Right atrium auricular region (tissue), 2 donors: ENCODE measurements at regions not wholly inside any gene's neighbourhood (a gene's known extent, or its start where the extent isn't known, plus 50 kb on each side); places are given as distances from the start of the nearest gene placed in this dataset.

ENCODE experiments used
- DNase-seq: peaks from one replicate; pipeline ENCODE4 v3.0.0-alpha.2; 2019; ENCODE audit warnings: low spot score
- H3K27ac ChIP-seq, 2 donors: fragments of 200-600 bp; sonication (generic); 1 replicate in 1 of 2; 2 replicates in 1 of 2; pipeline ENCODE4 v1.5.1; 2016 to 2019
- H3K27me3 ChIP-seq, 2 donors: fragments of 200-600 bp; sonication (generic); one replicate each; pipeline versions ENCODE4 v1.5.1 to v1.6.0; 2017 to 2019
- H3K36me3 ChIP-seq: fragments of 200-600 bp; sonication (generic); one replicate; pipeline ENCODE4 v1.5.1; 2016
- H3K4me1 ChIP-seq, 2 donors: fragments of 200-600 bp; sonication (generic); one replicate each; pipeline versions ENCODE4 v1.5.1 to v1.6.0; 2017 to 2019
- H3K4me3 ChIP-seq, 2 donors: fragments of 200-600 bp; sonication (generic); 1 replicate in 1 of 2; 2 replicates in 1 of 2; pipeline ENCODE4 v1.5.1; 2017 to 2019; ENCODE audit warnings: mild to moderate bottlenecking in 1 of 2, moderate library complexity in 1 of 2
- H3K9me3 ChIP-seq, 2 donors: fragments of 200-600 bp; sonication (generic); one replicate each; pipeline ENCODE4 v1.5.1; 2019
- CTCF ChIP-seq, 2 donors: fragments of 200-600 bp; sonication (generic); IDR thresholded peaks; one replicate each; pipeline ENCODE4 v1.5.1; 2019; ENCODE audit warnings: antibody characterized with exemption in 2 of 2

- TF ChIP-seq CTCF (IDR thresholded peaks at IDR 0.05): no peak
- no peaks in the 10 kb centered on the region for H3K9me3 ChIP-seq
- no peak for DNase-seq
- no peak overlapping the region for H3K27ac ChIP-seq
- no peaks in the 10 kb centered on the region for H3K36me3 ChIP-seq
- peaks cover 0 to 22% of the 10 kb centered on the region in 2 donors for H3K4me1 ChIP-seq
- no peak overlapping the region for H3K4me3 ChIP-seq
- H3K27me3 ChIP-seq: no peaks in the 10 kb centered on the region
Measured at GRCh38 chr13:31913459-31913858, 118.1 kb upstream of the FRY start.

- DNase-seq: no peak
- Histone ChIP-seq H3K9me3 (no peaks in the 10 kb centered on the region), H3K36me3 (no peaks in the 10 kb centered on the region), H3K4me1 (peaks cover 0 to 12% of the 10 kb centered on the region in 2 donors), H3K27me3 (no peaks in the 10 kb centered on the region), H3K27ac (no peak overlapping the region), H3K4me3 (no peak overlapping the region)
- no peak for TF ChIP-seq CTCF (IDR thresholded peaks at IDR 0.05)
Measured at GRCh38 chr13:31914843-31915242, 116.7 kb upstream of the FRY start.

- Histone ChIP-seq H3K4me3 (no peak overlapping the region), H3K4me1 (peaks cover 0 to 10% of the 10 kb centered on the region in 2 donors), H3K9me3 (no peaks in the 10 kb centered on the region), H3K36me3 (no peaks in the 10 kb centered on the region), H3K27ac (no peak overlapping the region), H3K27me3 (no peaks in the 10 kb centered on the region)
- DNase-seq: no peak
- no peak for TF ChIP-seq CTCF (IDR thresholded peaks at IDR 0.05)
Measured at GRCh38 chr13:31918707-31919106, 112.9 kb upstream of the FRY start.

- Histone ChIP-seq H3K27me3 (no peaks in the 10 kb centered on the region), H3K9me3 (no peaks in the 10 kb centered on the region), H3K36me3 (no peaks in the 10 kb centered on the region), H3K27ac (no peak overlapping the region), H3K4me3 (no peak overlapping the region), H3K4me1 (peaks cover 0 to 10% of the 10 kb centered on the region in 2 donors)
- no peak for DNase-seq
- TF ChIP-seq CTCF (IDR thresholded peaks at IDR 0.05): no peak
Measured at GRCh38 chr13:31919241-31919640, 112.3 kb upstream of the FRY start.

- no peaks in the 10 kb centered on the region for H3K36me3 ChIP-seq
- no peaks in the 10 kb centered on the region for H3K9me3 ChIP-seq
- peak overlapping the region in 1 of 2 donors; percentile 9 for H3K27ac ChIP-seq
- no peak for DNase-seq
- no peak overlapping the region for H3K4me3 ChIP-seq
- H3K27me3 ChIP-seq: no peaks in the 10 kb centered on the region
- TF ChIP-seq CTCF (IDR thresholded peaks at IDR 0.05): no peak
- peaks cover 0 to 16% of the 10 kb centered on the region in 2 donors for H3K4me1 ChIP-seq
Measured at GRCh38 chr13:31919971-31920726, 111.4 kb upstream of the FRY start.

- DNase-seq: no peak
- no peaks in the 10 kb centered on the region for H3K36me3 ChIP-seq
Measured at GRCh38 chr13:31920727-31921100, 110.9 kb upstream of the FRY start.

More at GRCh38 chr13:31920727-31921100, 110.9 kb upstream of the FRY start:
- Histone ChIP-seq H3K27me3 (no peaks in the 10 kb centered on the region), H3K27ac (peak overlapping the region in 1 of 2 donors; percentile 9), H3K4me1 (peaks cover 0 to 17% of the 10 kb centered on the region in 2 donors), H3K4me3 (no peak overlapping the region), H3K9me3 (no peaks in the 10 kb centered on the region)
- no peak for TF ChIP-seq CTCF (IDR thresholded peaks at IDR 0.05)
